GM12878 (cell line): ENCODE measurements at regions not wholly inside any gene's neighbourhood (a gene's known extent, or its start where the extent isn't known, plus 50 kb on each side); places are given as distances from the start of the nearest gene placed in this dataset.

ENCODE experiments used
- BHLHE40 ChIP-seq, 2 experiments: fragments of 450-650 bp in 1 of 2; IDR thresholded peaks; 2 replicates each; pipeline ENCODE4 v1.6.1; 2011 to 2017; ENCODE audit warnings: low read depth in 2 of 2, borderline replicate concordance in 1 of 2, improper control_type of control experiment in 1 of 2, low read length in 1 of 2, mild to moderate bottlenecking in 1 of 2
- CEBPZ ChIP-seq: fragments of 150-350 bp; IDR thresholded peaks from 2 replicates; pipeline ENCODE4 v1.6.1; 2016; ENCODE audit warnings: low read depth, low read length
- CTCF ChIP-seq, 3 experiments: IDR thresholded peaks in 2 of 3; conservative IDR thresholded peaks in 1 of 3; 2 replicates each; pipeline ENCODE4 v1.5.1; 2011; ENCODE audit warnings: low read depth in 3 of 3, low read length in 3 of 3, mild to moderate bottlenecking in 3 of 3, control low read depth in 2 of 3, moderate library complexity in 2 of 3, inconsistent platforms in 1 of 3, mixed read lengths in 1 of 3; ENCODE audit not compliant: control insufficient read depth in 2 of 3, insufficient read depth in 1 of 3; ENCODE audit errors: extremely low read depth in 1 of 3
- GABPA ChIP-seq: IDR thresholded peaks from 2 replicates; pipeline ENCODE4 v1.6.1; 2014; ENCODE audit warnings: antibody characterized with exemption, low read depth, mild to moderate bottlenecking, inconsistent platforms
- HSF1 ChIP-seq: fragments of 150-350 bp; IDR thresholded peaks from 2 replicates; pipeline ENCODE4 v1.6.1; 2014; ENCODE audit warnings: mild to moderate bottlenecking, low read depth, low read length
- JUNB ChIP-seq: IDR thresholded peaks from 2 replicates; pipeline ENCODE4 v1.6.1; 2016; ENCODE audit warnings: antibody characterized with exemption, mild to moderate bottlenecking
- POLR2A ChIP-seq: IDR thresholded peaks from 2 replicates; pipeline ENCODE4 v1.6.1; 2011; ENCODE audit warnings: low read depth, mild to moderate bottlenecking, low read length
- POLR2AphosphoS5 ChIP-seq: IDR thresholded peaks from 2 replicates; pipeline ENCODE4 v1.6.1; 2011; ENCODE audit warnings: mild to moderate bottlenecking, low read length, inconsistent platforms
- REST ChIP-seq: IDR thresholded peaks from 2 replicates; pipeline ENCODE4 v1.6.1; 2012; ENCODE audit warnings: mild to moderate bottlenecking, low read depth, low read length
- TAF1 ChIP-seq: IDR thresholded peaks from 2 replicates; pipeline ENCODE4 v1.6.1; 2011; ENCODE audit warnings: mild to moderate bottlenecking, low read depth, low read length, borderline replicate concordance
- USF2 ChIP-seq: IDR thresholded peaks from 2 replicates; pipeline ENCODE4 v1.6.1; 2011; ENCODE audit warnings: low read depth, low read length, improper control_type of control experiment, borderline replicate concordance
- ZBTB33 ChIP-seq: fragments of 450-650 bp; IDR thresholded peaks from 2 replicates; pipeline ENCODE4 v1.6.1; 2017; ENCODE audit warnings: mild to moderate bottlenecking

- TF ChIP-seq CTCF (IDR thresholded peaks at IDR 0.05 in 2 of 3, conservative IDR thresholded peaks at IDR 0.05 in 1 of 3; ENCODE audit: control insufficient read depth in 2 of 3, extremely low read depth in 1 of 3, insufficient read depth in 1 of 3, low read depth in 3 of 3, low read length in 3 of 3) (no peak), CEBPZ (no peak), REST (no peak), POLR2A (no peak), POLR2AphosphoS5 (no peak), TAF1 (no peak), USF2 (no peak), GABPA (no peak), HSF1 (no peak), ZBTB33 (no peak), BHLHE40 (IDR thresholded peaks at IDR 0.05; ENCODE audit: borderline replicate concordance in 1 of 2, low read depth in 2 of 2, low read length in 1 of 2) (no peak), JUNB (no peak)
Measured at GRCh38 chr3:17852217-17852616, 109.8 kb upstream of the TBC1D5 start.
